AG09319 (cell line): ENCODE measurements at regions not wholly inside any gene's neighbourhood (a gene's known extent, or its start where the extent isn't known, plus 50 kb on each side); places are given as distances from the start of the nearest gene placed in this dataset.
"Not testable (repeated sequence)": the region's sequence is repeated elsewhere in the genome, so short reads cannot be mapped to it uniquely, and the experiment has no call there.

Experiments used
- DNase-seq: peaks from one replicate; pipeline ENCODE4 v3.0.0-alpha.2; 2010; ENCODE audit warnings: low read depth; ENCODE audit errors: extremely low read depth
- CTCF ChIP-seq: IDR thresholded peaks from 2 replicates; pipeline ENCODE4 v1.5.1; 2011; ENCODE audit warnings: low read depth, mild to moderate bottlenecking, inconsistent platforms, low read length, moderate library complexity

DNA sequence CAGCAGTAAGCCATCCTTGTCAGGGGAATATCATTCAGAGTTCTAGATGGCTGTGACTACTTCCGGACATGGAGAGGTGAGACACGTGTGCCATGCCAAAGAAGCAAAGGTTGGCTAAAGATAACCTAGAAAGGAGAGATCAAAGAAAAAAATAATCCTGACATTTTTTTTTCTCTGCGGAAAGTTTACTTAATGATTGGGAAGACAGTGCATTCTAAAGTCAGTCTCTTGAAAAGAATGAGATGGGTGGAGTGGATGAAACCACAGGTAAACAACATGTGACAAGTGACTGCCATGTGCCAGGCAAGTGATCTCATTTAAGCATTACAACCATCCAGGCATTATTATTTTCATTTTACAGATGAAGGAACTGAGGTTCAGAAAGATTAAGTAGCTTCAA, 436.6 kb downstream of the SOX2 start:
- DNase-seq, result no peak
- TF ChIP-seq CTCF, result no peak

DNA sequence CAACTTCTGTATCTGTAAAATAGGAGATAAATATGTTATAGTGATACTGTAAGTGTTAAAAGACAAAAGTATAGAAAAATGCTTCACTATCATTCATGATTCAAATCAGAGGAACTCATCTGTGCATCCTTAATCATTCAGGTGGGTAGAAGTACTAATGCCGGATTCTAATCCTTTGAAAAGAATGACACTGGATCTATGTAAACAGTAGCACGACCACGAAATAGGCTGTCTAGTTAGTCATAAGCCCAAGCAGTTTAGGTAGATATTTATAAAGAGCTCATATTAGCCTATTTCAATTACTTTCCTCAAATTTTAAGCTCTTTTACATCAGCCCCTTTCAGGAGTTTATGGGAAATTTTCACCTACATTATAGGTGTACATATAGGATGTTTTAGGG, 437.9 kb downstream of the SOX2 start:
- DNase-seq, result no peak
- no peak for TF ChIP-seq CTCF

GRCh38 chr3:182156326-182156725, 444.6 kb downstream of the SOX2 start:
- not testable (repeated sequence) for DNase-seq

DNA sequence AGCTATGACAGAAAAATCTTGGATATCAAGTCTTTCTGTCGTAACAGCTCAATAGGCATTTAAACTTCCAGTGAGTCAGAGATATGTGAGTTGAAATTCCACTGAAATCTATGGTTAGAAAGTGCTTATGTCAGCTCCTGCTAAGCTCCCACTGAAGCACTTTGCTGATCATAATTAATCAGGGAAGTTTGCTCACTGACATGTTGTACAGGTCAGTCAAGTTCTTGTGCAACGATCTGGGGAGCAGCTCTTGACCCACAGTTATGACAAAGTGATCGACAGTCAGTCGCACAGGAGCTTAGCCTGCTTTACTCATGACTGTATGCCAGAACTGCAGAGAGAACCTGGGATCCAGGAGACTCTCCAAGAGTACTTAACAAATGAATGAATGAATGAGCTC, 453.5 kb downstream of the SOX2 start:
- no peak for TF ChIP-seq CTCF
- no peak for DNase-seq

GRCh38 chr3:182172534-182172933, 460.8 kb downstream of the SOX2 start:
- no peak for TF ChIP-seq CTCF
- DNase-seq, result no peak

GRCh38 chr3:182178488-182179200, 466.9 kb downstream of the SOX2 start:
- TF ChIP-seq CTCF, result no peak
- no peak for DNase-seq

- no peak for TF ChIP-seq CTCF
Measured at GRCh38 chr3:182179631-182180030, 467.9 kb downstream of the SOX2 start.

More at GRCh38 chr3:182179631-182180030, 467.9 kb downstream of the SOX2 start:
- no peak for DNase-seq
